ENCODE measurements at regions not wholly inside any gene's neighbourhood (a gene's known extent, or its start where the extent isn't known, plus 50 kb on each side); places are given as distances from the start of the nearest gene placed in this dataset.

GRCh38 chr1:5811419-5811818 is 180.8 kb downstream of the NPHP4 start:
- TF ChIP-seq POLR2A (IDR thresholded peaks at IDR 0.05): no peak
- TF ChIP-seq CTCF (IDR thresholded peaks at IDR 0.05): no peak
